RCC 7860 (cell line): ENCODE measurements at regions not wholly inside any gene's neighbourhood (a gene's known extent, or its start where the extent isn't known, plus 50 kb on each side); places are given as distances from the start of the nearest gene placed in this dataset.

ENCODE experiments used
- DNase-seq: peaks from one replicate; pipeline ENCODE4 v3.0.0-alpha.2; 2015; ENCODE audit warnings: low spot score
- FAIRE-seq: peaks from 2 replicates; lab custom pipeline; 2012; peaks lifted over from hg19 to GRCh38; lab: Jason Lieb, UNC

DNA sequence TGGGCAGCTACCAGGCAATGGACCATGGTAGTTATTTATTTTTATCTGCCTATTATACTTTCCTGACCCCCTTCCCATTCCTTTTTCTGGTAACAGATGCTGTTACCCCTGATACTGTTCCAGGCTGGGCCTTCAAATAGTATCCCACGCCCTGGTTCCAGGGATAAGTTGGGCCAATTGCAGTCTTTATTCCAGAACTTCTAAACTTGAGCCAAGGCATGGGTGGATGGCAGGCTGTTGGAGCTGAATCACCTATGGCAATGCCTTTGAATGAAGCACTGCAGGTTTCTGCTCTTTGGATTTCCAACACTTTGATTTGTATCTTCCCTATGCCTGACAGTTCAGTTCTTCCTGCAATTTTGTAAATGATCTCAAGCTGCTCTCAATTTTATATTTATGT lies 99.2 kb upstream of the LHCGR start:
- no peak for FAIRE-seq
- DNase-seq, result no peak

DNA sequence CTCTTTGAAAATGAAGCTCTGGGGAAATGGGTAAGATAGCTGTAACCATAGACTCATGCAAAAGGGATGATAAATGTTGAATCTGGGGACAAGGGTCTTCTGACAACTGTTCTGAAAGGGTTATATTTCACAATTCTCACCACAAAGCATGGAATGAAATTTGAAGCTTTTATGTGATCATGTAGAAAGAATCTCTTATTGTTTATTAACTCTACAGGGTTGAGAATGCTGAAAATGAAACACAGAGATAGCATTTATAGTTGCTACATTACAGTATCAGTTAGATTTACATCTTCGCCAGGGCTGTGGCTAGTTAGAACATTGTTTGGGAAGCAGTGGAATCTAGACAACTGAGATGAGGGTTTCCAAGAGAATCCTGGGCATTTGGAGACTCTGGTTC lies 97.4 kb upstream of the LHCGR start:
- FAIRE-seq, result no peak

DNA sequence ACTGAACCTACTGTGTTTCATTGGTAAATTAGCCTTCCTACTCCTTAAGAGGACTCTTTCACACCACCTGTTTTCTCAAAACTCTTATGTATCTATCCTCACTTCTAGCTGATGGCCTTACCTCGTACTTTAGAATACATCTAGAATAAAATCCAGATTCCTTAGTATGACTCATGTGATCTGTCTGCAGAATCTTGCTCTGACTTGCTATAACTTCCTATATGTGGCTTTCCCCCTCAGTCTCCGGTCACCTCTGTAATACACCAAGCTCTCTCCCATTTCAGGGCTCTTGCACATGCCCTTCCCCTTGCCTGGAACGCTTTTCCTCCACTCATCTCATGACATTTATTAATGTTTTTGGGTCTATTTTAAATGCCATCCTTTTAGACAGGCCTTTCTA lies 95.6 kb upstream of the LHCGR start:
- DNase-seq (no peak), FAIRE-seq (no peak)

More for the DNA sequence above, 97.4 kb upstream of the LHCGR start:
- DNase-seq, result no peak

DNA sequence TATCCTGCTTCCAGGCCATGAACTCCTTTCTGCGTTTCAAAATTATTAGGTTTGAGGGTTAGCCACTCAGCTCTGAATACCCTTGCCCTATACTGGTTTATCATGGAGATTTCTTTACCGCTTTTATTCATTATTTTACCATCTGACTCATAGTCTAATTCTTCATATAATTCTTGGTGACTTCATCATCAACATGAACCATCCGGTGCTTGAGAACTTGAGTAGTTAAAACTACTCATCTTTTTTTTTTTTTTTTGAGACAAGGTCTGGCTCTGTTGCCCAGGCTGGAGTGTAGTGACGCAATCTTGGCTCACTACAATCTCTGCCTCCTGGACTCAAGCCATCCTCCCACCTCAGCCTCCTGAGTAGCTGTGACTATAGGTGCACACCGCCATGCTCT lies 94.2 kb upstream of the LHCGR start:
- FAIRE-seq (no peak), DNase-seq (peak; percentile 20)

DNA sequence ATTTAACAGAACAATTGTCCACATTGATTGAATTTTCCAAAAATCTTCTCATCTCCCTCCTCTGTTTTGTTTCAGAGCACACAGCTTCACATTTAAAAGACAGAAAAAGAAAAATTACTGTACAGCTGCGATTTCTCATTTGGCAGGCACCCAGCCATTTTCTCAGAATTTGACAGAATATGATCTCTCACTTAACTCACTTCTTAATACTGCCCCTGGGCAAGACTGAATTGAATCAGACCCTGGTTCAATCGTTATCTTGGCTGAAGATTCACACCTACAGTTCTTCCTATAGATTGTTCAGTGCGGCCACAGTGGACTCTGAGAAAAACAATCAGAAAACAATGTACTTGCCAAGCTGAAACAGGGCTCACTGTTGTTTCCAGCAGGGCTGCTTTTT lies 90.2 kb upstream of the LHCGR start:
- FAIRE-seq (no peak), DNase-seq (no peak)

DNA sequence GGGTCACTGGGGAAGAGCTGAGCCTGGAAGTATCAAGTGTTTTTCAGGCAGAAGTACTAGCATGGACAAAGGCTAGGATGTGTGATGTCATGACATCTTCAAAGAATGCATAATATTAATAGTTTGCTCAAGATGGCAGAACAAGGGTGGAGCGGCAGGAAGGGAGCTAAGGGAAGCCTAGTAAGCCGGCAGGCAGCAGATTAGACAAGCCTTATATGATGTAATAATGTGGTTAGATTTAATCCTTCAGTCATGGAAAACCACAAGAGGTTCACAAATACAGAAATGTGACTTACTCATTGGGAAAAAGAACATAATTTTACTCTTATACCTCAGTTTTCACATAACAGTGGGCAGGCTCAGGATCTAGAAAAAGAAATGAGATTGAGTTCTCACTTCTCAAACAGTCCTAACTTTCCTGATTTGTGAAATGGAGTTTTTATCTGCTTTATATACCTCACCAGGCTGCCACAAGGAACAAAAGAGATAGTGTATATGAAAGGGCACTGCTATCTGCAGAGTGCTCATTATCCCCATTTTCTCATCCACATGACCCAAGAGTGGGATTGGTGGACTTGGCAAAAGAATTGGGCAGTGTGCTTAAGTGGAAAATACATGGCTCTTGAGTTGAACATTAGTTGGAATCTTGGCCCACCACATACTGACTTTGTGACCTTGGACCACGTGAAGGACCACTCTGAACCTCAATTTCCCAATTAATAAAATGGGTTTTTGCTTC lies 89.1 kb upstream of the LHCGR start:
- no peak for FAIRE-seq
- no peak for DNase-seq

DNA sequence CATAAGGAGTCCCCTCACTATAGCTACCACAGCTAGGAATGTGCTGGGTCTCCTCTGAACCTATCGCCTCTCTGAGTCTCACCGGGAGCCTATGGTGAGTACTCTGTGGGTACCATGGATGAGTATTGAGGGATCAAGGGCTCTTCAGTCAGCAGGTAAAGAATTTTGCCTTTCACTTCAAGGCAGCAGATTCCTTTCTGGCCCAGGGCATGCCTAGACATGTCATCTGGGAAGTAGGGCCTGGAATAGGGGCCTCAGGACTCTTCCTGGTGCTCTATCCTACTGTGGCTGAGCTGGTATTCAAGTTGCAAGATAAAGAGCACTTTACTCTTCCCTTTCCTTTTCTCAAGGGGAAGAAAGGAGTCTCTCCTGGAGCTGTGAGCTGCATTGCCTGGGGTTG lies 85.6 kb upstream of the LHCGR start:
- no peak for FAIRE-seq

DNA sequence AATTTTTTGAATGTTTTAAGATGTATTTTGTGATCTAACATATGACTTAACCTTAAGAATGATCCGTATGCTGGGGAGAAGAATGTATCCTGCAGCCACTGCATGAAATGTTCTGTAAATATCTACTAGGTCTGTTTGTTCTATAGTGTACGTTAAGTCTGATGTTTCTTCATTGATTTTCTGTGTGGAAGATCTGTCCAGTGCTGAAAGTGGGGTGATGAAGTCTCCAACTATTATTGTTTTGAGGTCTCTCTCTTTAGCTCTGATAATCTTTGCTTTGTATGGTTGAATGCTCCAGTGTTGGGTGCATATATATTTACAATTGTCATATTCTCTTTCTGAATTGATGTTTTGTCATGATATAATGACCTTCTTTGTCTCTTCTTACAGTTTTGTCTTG lies 82.5 kb upstream of the LHCGR start:
- DNase-seq (no peak), FAIRE-seq (no peak)

More for the DNA sequence above, 85.6 kb upstream of the LHCGR start:
- no peak for DNase-seq

DNA sequence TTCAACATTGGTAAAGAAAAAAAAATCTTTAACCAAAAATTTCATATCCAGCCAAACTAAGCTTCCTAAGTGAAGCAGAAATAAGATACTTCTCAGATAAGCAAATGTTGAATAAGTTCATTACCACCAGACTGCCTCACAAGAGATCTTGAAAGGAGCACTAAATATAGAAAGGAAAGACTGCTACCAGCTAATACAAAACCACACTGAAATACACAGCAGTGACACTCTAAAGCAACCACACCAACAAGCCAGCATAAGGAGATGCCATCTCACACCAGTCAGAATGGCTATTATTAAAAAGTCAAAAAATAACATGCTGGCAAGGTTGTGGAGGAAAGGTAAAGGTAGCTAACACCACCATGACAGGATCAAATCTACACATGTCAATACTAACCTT lies 74.0 kb upstream of the LHCGR start:
- no peak for FAIRE-seq
- no peak for DNase-seq

DNA sequence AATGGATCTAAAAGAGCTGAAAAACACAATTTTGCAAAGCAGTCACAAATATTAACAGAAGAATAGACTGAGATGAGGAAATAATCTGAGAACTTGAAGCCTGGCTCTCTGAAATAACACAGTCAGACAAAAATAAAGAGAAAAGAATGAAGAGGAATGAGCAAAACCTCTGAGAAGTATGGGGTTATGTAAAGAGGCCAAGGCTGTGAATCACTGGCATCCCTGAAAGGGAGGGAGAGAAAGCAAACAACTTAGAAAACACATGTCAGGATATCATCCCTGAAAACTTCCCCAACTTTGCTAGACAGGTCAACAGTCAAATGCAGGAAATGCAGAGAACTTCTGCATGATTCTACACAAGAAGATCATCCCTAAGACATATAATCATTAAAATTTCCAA lies 73.5 kb upstream of the LHCGR start:
- no peak for DNase-seq
- no peak for FAIRE-seq

DNA sequence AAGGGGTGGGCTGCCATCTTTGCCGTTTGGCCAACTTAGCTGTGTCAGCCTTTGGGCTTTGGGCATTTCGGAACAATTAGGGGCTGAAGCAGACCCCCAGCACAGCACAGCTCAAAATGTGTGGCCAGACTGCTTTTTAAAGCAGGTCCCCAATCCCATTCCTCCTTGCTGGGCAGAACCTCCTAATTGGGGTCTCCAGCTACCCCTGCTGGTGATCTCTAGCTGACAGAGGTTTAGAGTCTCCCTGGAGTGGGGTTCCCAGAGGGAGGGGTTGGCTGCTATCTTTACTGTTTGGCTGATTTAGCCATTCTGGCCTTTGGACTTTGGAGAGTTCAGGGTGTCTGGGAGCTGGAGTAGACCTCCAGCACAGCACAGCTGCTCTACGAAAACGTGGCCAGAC lies 71.5 kb upstream of the LHCGR start:
- FAIRE-seq (no peak), DNase-seq (no peak)

DNA sequence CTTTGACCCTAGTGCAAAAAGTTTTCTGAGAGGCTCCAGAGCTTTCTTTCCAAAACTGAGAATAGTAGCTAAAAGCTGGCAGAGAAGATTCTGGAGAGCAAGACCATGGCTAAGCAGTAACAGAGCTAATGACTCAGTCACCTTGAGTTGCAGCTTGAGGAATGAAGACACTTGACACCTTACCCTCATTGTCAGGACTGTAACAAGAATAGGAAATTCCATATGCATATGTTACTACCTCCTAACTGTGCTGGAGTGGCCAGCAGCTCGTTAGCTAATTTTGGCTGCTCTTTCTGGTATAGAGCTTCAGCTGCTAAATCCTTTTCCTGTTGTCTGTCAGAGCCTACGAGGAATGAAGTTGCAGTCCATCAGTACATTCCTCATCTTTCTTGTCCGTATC lies 68.6 kb upstream of the LHCGR start:
- FAIRE-seq (no peak), DNase-seq (no peak)

DNA sequence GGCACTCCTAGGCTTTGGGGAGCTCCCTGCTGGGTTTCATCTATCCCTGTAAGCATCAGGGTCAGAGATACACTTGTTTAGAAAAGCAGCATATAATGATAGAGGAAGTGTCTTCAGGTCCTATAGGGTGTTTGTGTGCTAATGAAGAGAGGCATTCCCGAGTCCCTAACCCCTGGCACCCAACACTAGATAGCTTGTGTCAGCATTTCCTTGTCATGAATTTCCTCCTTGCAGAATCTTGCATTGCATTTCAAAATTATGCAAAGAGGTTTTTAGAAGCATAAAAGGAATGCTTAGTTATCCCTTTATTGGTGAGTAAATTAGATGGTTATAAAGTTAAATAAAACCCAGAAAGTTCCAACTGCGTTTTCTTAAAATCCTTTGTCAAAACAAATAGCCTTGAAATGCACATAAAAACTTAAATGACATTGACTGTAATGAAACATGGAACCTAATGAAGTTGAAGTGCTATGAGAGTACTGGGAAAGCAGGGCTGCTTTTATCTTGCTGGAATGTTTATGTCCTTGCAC lies 63.7 kb upstream of the LHCGR start:
- no peak for DNase-seq
- FAIRE-seq, result no peak

DNA sequence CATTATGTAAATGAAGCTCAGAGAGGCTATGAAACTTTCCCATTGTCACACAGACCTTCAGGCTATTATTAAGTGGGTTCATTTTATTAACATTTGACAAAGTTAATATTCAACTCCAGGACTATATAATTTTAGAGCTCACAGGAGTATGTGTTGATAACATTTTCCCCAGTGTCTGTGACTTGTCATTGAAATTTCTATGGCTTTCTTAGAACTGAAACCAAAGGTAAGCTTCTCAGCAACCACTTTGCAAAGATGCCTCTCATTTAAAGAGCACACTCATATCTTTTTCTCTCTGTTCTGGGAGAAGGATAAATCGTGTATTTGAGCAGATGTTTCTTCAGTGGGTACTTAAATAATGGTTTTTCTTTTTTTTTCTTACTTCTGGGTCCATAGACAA lies 61.8 kb upstream of the LHCGR start:
- no peak for DNase-seq
- no peak for FAIRE-seq

DNA sequence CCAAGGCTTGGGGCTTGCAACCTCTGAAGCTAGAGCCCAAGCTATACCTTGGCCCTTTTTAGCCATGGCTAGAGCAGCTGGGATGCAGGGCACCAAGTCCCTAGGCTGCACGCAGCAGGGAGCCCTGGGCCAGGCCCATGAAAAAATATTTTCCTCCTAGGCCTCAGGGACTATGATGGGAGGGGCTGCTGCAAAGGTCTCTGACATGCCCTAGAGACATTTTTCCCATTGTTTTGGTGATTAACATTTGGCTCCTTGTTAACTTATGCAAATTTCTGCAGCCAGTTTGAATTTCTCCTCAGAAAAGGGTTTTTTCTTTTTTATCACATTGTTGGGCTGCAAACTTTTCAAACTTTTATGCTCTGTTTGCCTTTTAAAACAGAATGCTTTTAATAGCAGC lies 56.9 kb upstream of the LHCGR start:
- FAIRE-seq (no peak), DNase-seq (no peak)

DNA sequence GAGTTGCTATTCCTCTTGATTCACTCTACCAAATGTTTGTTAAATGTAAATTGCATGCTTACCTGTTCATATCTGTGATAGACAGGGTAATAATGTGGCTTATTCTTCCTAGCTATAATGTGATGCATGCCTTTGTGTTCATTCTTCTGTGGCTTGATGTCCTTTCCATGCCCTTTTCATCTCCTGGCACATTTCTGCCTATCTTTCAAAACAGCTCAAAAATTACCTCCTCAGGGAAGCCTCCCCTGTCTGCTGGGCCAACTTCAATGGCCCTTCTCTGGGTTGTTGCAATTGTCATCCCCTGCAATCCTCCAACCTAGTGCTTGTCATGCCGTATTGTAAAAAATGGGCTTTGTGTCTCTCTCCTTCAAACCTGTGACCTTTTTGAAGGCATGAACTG lies 52.8 kb upstream of the LHCGR start:
- no peak for FAIRE-seq
- DNase-seq, result no peak
